Stimulated activated CD8-positive, alpha-beta memory T cell treated with anti-CD3 and anti-CD28 coated beads, Interleukin-7, amount 100 ng/mL, for 48 hours (primary cell): ENCODE measurements at regions not wholly inside any gene's neighbourhood (a gene's known extent, or its start where the extent isn't known, plus 50 kb on each side); places are given as distances from the start of the nearest gene placed in this dataset.
"Not testable (repeated sequence)": the region's sequence is repeated elsewhere in the genome, so short reads cannot be mapped to it uniquely, and the experiment has no call there.

Source experiments
- DNase-seq, 2 donors: peaks; one replicate each; pipeline ENCODE4 v3.0.0-alpha.2; 2020; ENCODE audit warnings: low read depth in 1 of 2; ENCODE audit errors: extremely low read depth in 1 of 2

- not testable (repeated sequence) for DNase-seq
Observed at GRCh38 chr13:58958097-58958496, 1205.6 kb downstream of the DIAPH3 start.

DNA sequence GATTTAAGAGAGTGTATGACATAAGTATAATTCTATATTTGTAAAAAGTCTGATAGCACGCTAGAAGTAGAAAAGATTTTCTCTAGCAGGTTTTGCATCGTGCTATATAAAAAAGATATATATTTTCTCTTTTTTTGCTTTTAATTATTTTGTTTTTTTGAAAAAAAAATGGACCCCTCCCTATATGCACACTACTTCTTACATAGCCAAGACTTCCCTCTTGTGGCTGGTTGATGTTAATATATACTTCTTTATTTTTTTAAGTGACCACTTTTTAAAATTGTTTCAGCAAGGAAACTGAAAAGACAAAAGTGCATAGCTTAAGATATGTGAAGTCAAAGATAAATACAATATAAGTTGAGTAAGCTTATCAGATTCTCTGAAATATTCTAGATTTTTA, 1202.8 kb downstream of the DIAPH3 start:
- no peak for DNase-seq

- DNase-seq = no peak
Observed at GRCh38 chr13:58963321-58963720, 1200.4 kb downstream of the DIAPH3 start.

DNA sequence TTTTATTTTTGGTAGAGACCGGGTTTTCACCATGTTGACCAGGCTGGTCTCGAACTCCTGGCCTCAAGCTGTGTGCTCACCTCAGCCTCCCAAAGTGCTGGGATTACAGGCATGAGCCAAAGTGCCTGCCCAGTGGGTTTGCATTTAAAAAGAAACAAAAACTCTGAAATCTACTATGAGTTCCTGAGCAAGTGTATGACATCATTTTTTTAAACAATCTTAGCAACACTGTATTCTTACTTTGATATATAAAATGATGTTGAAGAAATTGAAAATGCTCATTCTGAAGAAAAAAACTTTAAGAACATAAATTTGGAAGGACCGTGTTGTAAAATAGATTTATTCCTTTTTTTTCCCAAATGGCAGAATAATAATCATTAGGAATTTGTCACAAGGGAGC, 1199.7 kb downstream of the DIAPH3 start:
- DNase-seq = no peak

GRCh38 chr13:58977085-58977484, 1186.6 kb downstream of the DIAPH3 start:
- no peak for DNase-seq

DNA sequence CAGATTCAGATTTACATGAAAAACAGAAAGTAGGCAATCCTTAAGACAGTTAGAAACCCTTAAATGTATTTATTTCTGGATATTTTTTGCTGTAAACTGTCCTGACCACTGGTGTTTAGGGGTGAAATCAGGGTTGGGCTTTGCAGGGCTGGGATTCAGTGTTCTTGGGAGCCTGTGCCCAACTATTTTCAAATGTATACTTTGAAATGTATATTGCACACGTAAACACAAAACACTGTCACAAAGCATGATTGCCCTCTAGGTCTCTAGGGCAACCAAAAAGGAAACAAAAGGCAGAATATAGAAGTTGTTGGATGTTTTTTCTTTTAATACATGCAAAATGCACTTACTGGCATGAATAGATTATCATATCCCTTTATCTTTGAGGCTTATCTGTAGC, 1185.4 kb downstream of the DIAPH3 start:
- DNase-seq = no peak

GRCh38 chr13:58979851-58980250, 1183.9 kb downstream of the DIAPH3 start:
- no peak for DNase-seq

DNA sequence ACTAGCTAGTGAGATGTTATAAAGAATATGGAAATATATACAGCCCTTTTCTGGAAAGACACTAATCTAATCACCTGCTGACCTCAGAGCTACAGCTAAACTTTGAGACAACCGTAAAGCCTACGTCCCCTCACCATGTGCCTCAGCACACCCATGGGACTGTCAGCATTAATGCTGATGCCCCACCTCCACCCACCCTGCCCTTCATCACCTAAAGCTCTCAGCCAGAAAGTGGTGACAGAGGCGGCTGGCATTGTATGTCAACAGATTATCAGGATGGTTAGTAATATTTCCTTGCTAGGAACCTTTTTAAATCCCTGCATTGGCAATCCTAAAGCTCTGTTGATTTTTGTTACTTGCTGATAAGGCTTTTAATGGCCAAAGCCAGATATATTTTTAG, 1177.9 kb downstream of the DIAPH3 start:
- DNase-seq = no peak

- DNase-seq = no peak
Observed at GRCh38 chr13:58989556-58989955, 1174.2 kb downstream of the DIAPH3 start.

DNA sequence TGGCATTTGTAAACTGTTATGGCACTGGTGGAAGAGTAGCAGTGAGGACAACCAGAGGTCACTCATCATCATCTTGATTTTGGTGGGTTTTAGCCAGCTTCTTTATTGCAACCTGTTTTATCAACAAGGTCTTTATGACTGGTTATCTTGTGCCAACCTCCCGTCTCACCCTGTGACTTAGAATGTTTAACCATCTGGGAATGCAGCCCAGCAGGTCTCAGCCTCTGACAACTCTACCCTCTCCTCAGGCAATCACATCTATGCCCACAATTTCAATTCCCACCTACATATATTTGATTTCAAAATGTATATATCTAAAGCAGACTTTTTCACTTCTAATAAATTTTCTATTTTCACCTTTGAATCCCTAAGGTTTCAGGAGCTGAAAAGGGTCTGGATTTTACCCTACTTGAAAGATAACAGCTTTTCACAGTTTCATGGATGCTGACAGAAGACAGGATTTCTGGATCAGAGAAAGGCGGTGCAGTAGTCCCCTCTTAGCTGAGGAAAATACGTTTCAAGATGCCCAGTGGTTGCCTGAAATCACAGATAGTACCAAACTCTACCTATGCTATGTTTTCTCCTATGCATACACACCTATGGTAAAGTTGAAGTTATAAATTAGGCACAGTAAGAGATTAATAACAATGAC, 1171.8 kb downstream of the DIAPH3 start:
- DNase-seq = no peak

- DNase-seq = no peak
Observed at GRCh38 chr13:58992478-58993042, 1171.2 kb downstream of the DIAPH3 start.

DNA sequence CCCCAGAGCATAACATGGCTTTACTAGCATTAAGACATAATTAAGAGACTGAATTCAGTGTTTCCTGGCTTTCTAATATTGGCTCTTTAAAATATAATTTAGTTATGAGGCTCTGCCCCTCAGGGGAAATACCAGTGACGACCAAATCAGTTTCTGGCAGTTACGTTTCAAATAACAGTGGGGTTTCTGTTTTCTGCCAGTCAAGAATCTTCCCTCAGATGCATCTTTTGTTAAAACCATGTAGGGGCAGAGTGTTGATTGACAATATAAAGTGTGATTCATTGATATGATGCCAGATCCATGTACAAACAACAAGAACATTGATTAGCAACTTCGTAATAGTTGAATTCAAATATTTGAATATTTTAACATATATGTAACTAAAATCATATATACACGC, 1169.7 kb downstream of the DIAPH3 start:
- no peak for DNase-seq

DNA sequence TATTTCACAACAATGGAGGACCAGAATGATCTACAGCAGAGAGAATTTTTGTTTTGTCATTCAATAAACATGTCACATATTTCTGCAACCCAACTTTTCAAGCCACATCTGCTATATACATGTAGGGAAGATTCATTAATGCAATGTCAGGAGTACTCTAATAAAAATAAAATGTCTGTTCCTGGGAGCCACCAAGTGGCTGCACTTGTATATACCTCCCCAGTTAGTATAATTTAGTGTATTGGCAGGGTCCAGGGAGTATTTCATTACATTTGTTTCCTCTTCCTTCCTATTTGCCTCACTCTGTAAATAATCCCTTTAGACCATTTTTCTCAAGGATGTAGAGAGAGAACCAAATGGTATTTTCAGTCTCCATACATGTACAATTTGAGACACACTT, 1169.0 kb downstream of the DIAPH3 start:
- no peak for DNase-seq

GRCh38 chr13:58998716-58999115, 1165.0 kb downstream of the DIAPH3 start:
- DNase-seq = no peak

GRCh38 chr13:58999851-59000250, 1163.9 kb downstream of the DIAPH3 start:
- no peak for DNase-seq

DNA sequence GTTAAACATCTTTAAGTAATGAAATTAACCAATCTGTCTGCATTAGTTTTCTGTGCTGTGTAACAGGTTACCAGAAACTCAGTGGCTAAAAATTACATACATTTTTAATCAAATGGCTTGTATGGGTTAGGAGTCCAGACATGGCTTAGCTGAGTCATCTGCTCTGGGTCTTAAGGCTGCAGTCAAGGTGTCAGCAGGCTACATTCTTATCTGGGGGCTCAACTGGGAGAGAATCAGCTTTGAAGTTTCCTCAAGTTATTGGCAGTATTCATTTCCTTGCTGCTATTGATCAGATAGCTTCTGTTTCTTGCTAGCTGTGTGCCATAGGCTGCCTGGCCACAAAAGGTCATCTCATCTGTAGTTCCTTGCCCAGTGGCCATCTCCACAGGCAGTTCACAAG, 1163.0 kb downstream of the DIAPH3 start:
- no peak for DNase-seq

- no peak for DNase-seq
Observed at GRCh38 chr13:59012731-59013130, 1151.0 kb downstream of the DIAPH3 start.

DNA sequence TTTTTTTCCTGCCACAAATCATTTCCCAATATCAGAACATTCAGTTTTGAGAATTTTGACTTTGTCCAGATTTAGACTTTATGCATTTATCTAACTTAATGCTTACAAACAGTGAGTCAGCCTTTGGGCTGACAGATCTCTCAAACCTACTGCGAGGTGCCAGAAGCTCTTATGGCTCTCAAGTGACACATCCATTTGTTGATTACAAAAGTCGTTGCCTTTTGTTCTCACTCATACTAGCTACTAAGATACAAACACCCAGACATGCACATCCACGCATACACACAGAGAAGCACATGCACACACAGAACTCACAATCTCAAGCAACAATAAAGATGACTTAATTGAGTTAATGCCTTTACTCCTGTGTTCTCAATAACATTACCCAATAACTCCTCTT, 1147.5 kb downstream of the DIAPH3 start:
- DNase-seq = no peak

DNA sequence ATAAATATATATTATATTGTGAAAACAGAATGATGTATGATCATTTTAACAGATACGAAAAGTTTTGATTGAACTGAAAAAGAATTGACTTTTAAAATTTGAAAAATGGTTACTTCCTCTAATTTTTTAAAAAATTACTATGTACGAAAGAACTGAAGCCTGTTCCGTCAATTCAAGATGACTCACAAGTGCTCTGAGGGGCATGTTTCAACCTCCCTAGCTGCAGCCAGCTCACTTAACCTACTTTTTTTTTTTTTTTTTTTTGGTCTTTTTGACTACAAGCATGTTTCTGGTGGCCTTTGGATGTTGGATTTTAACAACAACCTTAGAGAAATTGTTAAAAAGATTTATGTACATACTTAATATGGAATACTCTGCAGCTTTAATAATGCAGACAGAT, 1139.3 kb downstream of the DIAPH3 start:
- no peak for DNase-seq

DNA sequence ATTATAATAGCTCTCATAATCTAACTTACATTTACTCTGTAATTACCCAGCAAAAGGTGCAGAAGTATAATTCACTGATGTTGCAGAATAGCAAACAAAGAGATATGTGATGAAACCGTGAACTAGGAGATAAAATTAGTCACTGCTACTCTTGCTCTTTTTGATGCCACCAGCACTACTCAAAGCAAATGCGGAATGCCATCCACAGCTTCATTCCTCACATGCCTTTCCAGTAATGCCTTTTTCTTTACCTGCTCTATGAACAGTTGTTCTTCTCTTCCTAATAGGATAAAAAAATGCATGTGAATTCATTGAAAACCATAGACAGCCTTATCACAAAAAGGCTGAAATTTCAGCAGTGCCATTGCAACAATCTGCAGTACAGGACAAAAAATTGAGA, 1129.5 kb downstream of the DIAPH3 start:
- no peak for DNase-seq

- no peak for DNase-seq
Observed at GRCh38 chr13:59038824-59039223, 1124.9 kb downstream of the DIAPH3 start.

DNA sequence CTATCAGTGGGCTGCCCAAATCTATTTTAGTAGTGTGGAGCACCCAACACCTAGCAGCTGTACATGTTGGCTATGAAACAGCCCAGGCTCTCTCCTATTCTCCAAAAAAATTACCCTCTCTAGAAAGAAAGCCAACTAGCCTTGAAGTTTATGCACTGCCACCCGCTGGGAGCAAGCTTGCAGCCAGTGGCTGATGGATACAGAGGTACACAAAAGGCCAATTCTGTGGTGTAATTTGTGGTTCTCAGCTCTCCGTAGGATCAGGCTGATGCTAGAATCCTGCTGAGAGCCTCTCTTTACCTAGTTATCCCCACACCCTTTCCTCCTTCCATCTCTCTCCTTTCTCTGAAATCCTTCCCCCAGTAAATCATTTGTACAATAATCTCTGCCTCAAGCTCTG, 1120.7 kb downstream of the DIAPH3 start:
- DNase-seq = no peak

GRCh38 chr13:59047546-59047945, 1116.2 kb downstream of the DIAPH3 start:
- no peak for DNase-seq
